Duodenal mucosa (tissue), 2 donors: ENCODE measurements at regions not wholly inside any gene's neighbourhood (a gene's known extent, or its start where the extent isn't known, plus 50 kb on each side); places are given as distances from the start of the nearest gene placed in this dataset.

ENCODE experiments used
- H3K27ac ChIP-seq: one replicate; pipeline ENCODE4 v1.7.0; 2013; ENCODE audit warnings: low read depth, low read length
- H3K27me3 ChIP-seq, 2 donors: one replicate each; pipeline ENCODE4 v1.7.0; 2013; ENCODE audit warnings: low read length in 2 of 2, control low read depth in 1 of 2; ENCODE audit not compliant: insufficient read depth in 2 of 2, control insufficient read depth in 1 of 2
- H3K36me3 ChIP-seq, 2 donors: one replicate each; pipeline ENCODE4 v1.7.0; 2013; ENCODE audit warnings: low read length in 2 of 2, control low read depth in 1 of 2; ENCODE audit not compliant: insufficient read depth in 2 of 2, control insufficient read depth in 1 of 2
- H3K4me1 ChIP-seq, 2 donors: one replicate each; pipeline ENCODE4 v1.7.0; 2013; ENCODE audit warnings: low read length in 2 of 2, control low read depth in 1 of 2; ENCODE audit not compliant: insufficient read depth in 2 of 2, control insufficient read depth in 1 of 2
- H3K4me3 ChIP-seq, 2 donors: one replicate each; pipeline ENCODE4 v1.7.0; 2013; ENCODE audit warnings: low read length in 2 of 2, low read depth in 1 of 2
- H3K9ac ChIP-seq, 2 donors: one replicate each; pipeline ENCODE4 v1.7.0; 2013; ENCODE audit warnings: low read length in 2 of 2, low read depth in 1 of 2
- H3K9me3 ChIP-seq, 2 donors: one replicate each; pipeline ENCODE4 v1.7.0; 2013; ENCODE audit warnings: low read length in 2 of 2, control low read depth in 1 of 2; ENCODE audit not compliant: control insufficient read depth in 1 of 2

DNA sequence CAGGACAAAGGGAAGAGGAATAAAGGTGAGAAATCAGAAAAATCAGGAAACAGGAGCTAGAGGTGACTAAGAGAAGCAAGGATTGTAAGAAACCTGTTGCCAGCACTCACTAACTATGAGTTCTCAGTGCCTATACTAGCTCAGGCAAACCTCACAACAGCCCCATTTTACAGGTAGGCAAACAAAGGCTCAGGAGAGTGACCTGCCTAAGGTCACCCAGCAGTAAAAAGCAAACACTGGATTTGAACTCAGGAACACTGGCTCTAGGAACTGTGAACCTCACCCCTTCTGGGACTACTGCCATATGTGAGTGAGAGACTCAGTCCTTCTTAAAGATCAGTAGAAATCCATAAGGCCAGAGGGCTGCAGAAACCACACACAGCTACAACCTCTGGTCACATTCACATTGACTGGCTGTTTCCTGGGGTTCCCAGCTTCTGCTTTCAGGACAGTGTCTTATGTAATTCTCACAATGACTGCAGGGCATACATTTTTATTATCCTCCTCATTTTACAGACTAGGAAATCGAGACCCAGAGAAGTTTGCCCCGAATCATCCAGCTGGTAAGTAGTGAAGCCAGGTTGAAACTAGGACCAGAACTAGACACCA lies 80.7 kb upstream of the MAFB start:
- H3K9me3 ChIP-seq: no peaks in the 10 kb centered on the region
- no peak overlapping the region for H3K27ac ChIP-seq
- H3K27me3 ChIP-seq: no peaks in the 10 kb centered on the region
- H3K9ac ChIP-seq: no peak overlapping the region
- H3K36me3 ChIP-seq: no peaks in the 10 kb centered on the region
- no peaks in the 10 kb centered on the region for H3K4me1 ChIP-seq
- H3K4me3 ChIP-seq: no peak overlapping the region

DNA sequence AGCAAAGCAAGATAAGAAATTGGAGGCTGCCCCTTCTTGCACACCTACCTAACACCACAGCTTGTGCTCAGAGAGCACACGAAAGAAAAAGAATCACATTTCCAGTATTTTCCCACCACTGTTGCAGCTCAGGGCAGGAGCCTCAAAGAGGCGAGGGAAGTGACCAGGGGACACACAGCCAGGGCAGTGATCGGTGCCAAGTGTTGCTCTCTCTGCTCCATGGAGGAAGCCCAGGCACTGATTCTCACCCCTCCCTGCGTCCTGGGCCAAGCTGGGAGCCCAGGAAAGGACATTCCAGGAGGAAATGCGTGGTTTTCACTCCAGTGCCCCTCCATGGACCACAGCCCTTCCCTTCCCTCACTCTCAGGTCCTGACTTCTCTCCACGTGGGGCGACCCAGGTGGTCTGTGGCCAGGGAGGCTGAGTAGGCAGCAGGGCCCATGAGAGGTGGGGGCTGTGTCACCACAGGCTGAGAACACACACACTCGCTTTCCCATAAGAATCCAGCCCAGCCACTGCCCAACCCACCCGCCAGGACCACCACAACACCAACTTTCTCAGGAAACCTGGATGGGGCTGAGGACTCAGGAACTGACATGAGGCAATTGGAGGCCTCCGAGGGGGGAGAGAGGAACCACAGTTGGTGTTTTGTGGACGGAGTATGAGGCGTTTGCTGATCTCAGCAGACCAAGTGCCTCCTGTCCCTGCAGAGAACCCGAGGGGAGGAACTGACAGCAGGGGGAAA lies 81.7 kb upstream of the MAFB start:
- no peaks in the 10 kb centered on the region for H3K4me1 ChIP-seq
- H3K4me3 ChIP-seq: no peak overlapping the region
- no peak overlapping the region for H3K27ac ChIP-seq
- H3K9me3 ChIP-seq: no peaks in the 10 kb centered on the region
- H3K36me3 ChIP-seq: no peaks in the 10 kb centered on the region
- no peaks in the 10 kb centered on the region for H3K27me3 ChIP-seq
- H3K9ac ChIP-seq: no peak overlapping the region

DNA sequence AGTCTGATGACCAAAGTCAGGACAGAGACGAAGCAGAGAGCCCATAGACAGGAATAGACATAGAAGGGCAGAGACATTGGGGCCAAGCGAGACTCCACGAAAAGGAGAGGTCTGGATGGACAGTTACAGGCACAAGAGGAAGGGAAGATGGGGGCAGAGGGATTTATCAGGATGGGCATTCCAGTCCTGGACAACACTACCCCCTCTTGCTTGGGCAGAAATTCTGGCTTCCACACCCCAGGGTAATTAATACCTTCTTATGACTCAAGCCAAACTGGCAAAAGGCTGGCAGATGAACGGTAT lies 82.2 kb upstream of the MAFB start:
- Histone ChIP-seq H3K27me3 (no peaks in the 10 kb centered on the region), H3K4me3 (no peak overlapping the region), H3K4me1 (no peaks in the 10 kb centered on the region), H3K9me3 (no peaks in the 10 kb centered on the region), H3K27ac (no peak overlapping the region), H3K36me3 (no peaks in the 10 kb centered on the region), H3K9ac (no peak overlapping the region)

DNA sequence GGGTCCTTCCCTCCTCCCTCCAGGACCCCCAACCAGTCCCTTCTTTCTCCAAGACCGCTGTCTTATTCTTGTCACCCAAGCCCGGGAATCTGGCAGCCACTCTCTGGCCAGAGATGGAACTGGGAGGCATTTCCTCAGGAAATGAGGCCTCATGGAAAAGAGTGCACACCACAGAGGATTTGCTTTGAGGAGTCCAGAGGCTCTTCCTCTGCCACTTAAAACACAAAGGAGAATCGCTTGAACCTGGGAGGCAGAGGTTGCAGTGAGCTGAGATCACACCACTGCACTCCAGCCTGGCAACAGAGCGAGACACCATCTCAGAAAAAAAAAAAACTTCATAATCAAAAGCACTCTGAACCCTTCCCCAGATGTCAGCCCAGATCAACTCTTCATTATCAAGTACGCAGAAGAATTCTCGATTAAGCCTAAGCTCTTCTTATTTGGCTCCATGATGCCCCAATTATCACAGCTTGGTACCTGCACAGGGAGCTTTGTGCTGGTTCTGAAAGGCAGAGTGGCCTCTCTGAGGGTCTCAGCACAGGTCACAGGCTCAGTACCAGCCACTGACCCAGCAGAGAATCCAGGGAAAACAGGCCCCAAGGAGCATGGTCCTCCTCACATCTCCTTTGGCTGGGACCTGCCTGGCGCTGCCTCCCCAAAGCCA lies 82.9 kb upstream of the MAFB start:
- Histone ChIP-seq H3K4me1 (no peaks in the 10 kb centered on the region), H3K27ac (no peak overlapping the region), H3K9me3 (no peaks in the 10 kb centered on the region), H3K36me3 (no peaks in the 10 kb centered on the region), H3K27me3 (no peaks in the 10 kb centered on the region), H3K9ac (no peak overlapping the region), H3K4me3 (no peak overlapping the region)

DNA sequence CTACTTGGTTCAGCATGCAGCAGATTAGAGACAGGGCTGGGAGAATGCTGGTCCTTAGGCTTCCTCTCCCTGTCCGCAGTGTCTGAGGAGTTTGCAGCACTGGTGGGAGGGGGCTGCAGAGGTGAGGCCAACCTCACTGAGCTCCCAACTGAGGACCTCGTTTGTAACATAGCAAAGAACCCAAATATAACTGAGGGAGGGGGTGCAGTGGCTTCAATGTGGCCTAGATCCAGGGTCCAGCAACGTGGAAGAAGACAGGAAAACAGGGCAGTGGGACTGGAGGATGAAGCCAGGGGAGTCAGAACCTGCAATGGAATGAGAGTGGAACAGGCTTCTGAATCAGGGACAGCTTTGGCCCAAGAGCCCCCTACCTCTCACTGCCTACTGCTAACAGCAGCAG lies 84.3 kb upstream of the MAFB start:
- H3K27ac ChIP-seq: no peak overlapping the region
- no peaks in the 10 kb centered on the region for H3K27me3 ChIP-seq
- no peaks in the 10 kb centered on the region for H3K9me3 ChIP-seq
- no peak overlapping the region for H3K4me3 ChIP-seq
- H3K9ac ChIP-seq: no peak overlapping the region
- H3K36me3 ChIP-seq: no peaks in the 10 kb centered on the region
- no peaks in the 10 kb centered on the region for H3K4me1 ChIP-seq

DNA sequence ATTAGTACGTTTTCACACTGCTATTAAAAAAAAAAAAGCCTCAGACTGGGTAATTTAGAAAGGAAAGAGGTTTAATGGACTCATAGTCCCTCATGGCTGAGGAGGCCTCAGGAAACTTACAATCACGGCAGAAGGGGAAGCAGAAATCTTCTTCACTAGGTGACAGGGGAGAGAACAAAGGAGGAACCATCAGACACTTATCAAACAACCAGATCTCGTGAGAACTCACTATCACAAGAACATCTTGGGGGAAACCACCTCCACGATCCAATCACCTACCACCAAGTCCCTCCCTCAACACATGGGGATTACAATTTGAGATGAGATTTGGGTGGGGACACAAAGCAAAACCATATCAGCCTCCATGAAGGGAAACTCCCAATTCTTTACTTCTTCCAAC lies 85.2 kb upstream of the MAFB start:
- H3K9me3 ChIP-seq: no peaks in the 10 kb centered on the region

DNA sequence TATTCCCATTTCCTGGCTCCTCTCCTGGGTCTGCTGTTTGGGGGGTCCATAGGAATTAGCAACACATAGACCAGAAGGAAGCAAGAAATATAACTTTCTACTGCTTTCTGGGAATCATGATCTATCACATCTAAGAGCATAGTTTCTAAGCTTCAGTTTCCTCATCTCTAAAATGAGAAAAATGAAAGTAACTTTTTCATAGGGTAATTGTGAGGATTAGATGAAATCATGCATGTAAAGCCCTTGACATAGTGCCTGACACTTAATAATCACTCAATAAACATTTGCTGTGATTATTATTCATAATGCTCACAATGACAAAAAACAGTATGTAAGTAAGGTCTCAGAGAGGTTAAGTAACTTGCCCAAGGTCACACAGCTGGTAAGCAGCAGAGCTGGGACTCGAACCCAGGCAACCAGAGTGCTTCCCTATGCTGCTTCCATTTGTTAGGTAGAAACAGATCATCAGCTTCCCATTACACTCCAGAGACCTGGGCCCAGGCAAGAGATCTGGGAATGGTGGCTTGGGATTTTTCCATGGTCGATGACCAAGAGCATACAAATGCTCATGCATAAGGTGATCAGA lies 86.6 kb upstream of the MAFB start:
- Histone ChIP-seq H3K4me1 (no peaks in the 10 kb centered on the region), H3K9me3 (no peaks in the 10 kb centered on the region), H3K36me3 (no peaks in the 10 kb centered on the region), H3K27me3 (no peaks in the 10 kb centered on the region), H3K27ac (no peak overlapping the region), H3K4me3 (no peak overlapping the region), H3K9ac (no peak overlapping the region)

More for the DNA sequence above, 85.2 kb upstream of the MAFB start:
- Histone ChIP-seq H3K9ac (no peak overlapping the region), H3K27ac (no peak overlapping the region), H3K36me3 (no peaks in the 10 kb centered on the region), H3K4me3 (no peak overlapping the region), H3K27me3 (no peaks in the 10 kb centered on the region), H3K4me1 (no peaks in the 10 kb centered on the region)

DNA sequence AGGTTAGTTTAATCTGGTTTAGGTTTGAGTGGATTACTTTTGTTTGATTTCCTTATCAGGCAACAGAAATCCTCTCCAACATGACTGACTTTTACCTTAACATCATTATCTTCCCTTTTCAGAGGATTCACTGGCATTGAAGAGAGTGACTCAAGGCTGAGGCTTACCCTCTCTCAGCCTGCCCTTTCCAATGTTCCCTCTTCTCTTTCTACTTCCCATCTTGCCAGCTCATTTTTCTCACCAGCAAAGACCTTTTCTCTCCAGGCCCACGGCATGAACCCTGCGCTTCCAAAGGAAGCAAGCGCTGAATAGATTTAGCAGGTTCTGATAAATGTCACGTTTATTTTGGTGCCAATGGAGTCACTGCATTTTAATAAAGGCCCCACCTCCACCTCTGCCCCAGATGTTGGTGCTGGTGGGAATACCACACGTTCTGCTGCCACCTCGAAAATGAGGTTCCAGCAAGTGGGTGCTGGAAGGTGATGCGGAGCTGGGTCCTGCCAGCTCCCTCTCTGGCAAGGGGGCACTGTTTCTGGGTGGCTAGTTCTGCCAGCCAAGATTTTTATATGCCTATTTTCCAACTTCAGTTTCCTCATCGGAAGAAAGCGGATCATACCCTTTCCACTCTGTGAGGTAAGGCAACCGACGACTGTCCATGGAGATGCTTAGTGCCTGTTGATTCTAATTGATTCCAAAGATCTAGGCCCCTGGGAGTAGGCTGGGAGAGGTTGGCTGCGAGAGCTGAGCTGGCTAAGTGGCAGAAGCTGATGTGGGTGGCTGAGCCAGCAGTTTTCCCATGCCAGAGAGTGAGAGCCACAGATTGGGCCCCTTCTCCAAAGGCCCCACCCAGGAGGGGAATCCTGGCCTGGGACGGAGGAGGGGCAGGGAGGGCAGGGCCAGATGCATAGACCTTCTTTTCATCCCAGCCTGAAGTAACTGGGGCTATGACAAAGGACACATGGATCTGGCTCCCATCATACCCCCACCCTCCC lies 87.7 kb upstream of the MAFB start:
- H3K9me3 ChIP-seq: no peaks in the 10 kb centered on the region
- H3K4me1 ChIP-seq: no peaks in the 10 kb centered on the region
- H3K9ac ChIP-seq: no peak overlapping the region
- H3K27me3 ChIP-seq: no peaks in the 10 kb centered on the region
- no peak overlapping the region for H3K27ac ChIP-seq
- no peaks in the 10 kb centered on the region for H3K36me3 ChIP-seq
- H3K4me3 ChIP-seq: no peak overlapping the region

DNA sequence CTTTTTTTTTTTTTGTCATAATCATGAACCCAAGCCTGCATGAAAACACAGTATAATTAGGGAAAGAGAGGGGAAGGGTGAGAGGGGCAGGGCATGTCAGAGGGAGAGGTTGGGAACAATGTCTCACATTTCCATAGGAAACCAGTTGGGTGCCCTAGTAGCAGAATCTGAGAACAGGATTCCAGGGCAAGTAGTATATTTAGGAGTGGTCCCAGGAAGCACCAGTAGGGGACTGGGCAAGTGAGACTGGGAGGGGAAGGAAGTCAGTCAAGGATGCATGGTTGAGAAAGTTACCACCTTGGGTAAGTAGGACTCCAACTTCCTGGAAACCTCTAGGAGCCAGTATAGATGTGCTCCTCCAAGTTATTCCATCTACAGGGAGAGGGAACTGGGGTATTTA lies 88.6 kb upstream of the MAFB start:
- no peak overlapping the region for H3K9ac ChIP-seq
- no peak overlapping the region for H3K4me3 ChIP-seq
- H3K4me1 ChIP-seq: no peaks in the 10 kb centered on the region
- H3K27ac ChIP-seq: no peak overlapping the region
- no peaks in the 10 kb centered on the region for H3K27me3 ChIP-seq
- H3K9me3 ChIP-seq: no peaks in the 10 kb centered on the region
- no peaks in the 10 kb centered on the region for H3K36me3 ChIP-seq
